ENCODE measurements at regions not wholly inside any gene's neighbourhood (a gene's known extent, or its start where the extent isn't known, plus 50 kb on each side); places are given as distances from the start of the nearest gene placed in this dataset.

GRCh38 chr9:16197578-16198370, 644.9 kb downstream of the CCDC171 start:
- Histone ChIP-seq H3K9ac (ENCODE audit: low read length) (no peak overlapping the region), H3K36me3 (ENCODE audit: control insufficient read depth in 1 of 2, insufficient read depth in 2 of 2, low read length in 2 of 2) (no peaks in the 10 kb centered on the region), H2AFZ (ENCODE audit: low read depth, low read length, poor library complexity, severe bottlenecking) (no peak overlapping the region), H3K9me3 (ENCODE audit: control insufficient read depth in 1 of 2, insufficient read depth in 1 of 2, low read depth in 1 of 2, low read length in 2 of 2) (no peaks in the 10 kb centered on the region), H4K20me1 (ENCODE audit: insufficient read depth) (no peaks in the 10 kb centered on the region), H3K27ac (ENCODE audit: low read depth, low read length) (no peak overlapping the region), H3K4me1 (ENCODE audit: control insufficient read depth in 1 of 2, insufficient read depth in 2 of 2, low read length in 2 of 2) (peaks cover 0 to 3% of the 10 kb centered on the region in 2 experiments; a peak in 1 of 4 replicates), H3K4me2 (ENCODE audit: low read length) (no peak overlapping the region), H3K4me3 (replicated peaks in 1 of 2; ENCODE audit: low read depth in 1 of 2, low read length in 2 of 2) (no peak overlapping the region), H3K27me3 (ENCODE audit: insufficient read depth, low read length) (no peaks in the 10 kb centered on the region), H3K9me2 (ENCODE audit: insufficient read depth) (no peaks in the 10 kb centered on the region), H3K79me2 (ENCODE audit: insufficient read depth, low read length) (no peaks in the 10 kb centered on the region)
- ChIA-PET RAD21 (ENCODE audit: low non-redundant PET in 1 of 2, low total read pairs in 2 of 2, uncharacterized antibody in 2 of 2, unreplicated experiment in 2 of 2) (no interaction called here), CTCF (no interaction called here), POLR2A (no interaction called here)
- no TSS peak for BruUV-seq (replicated peaks)
- intact Hi-C loops (cut with micrococcal nuclease): loop anchor here (10.0 kb wide), 1 partner anchor 727 kb away; no protein-coding TSS in a partner anchor
- ATAC-seq (no peak), DNase-seq (ENCODE audit: low read depth, low spot score) (no peak)
- TF ChIP-seq, protein P1, sequence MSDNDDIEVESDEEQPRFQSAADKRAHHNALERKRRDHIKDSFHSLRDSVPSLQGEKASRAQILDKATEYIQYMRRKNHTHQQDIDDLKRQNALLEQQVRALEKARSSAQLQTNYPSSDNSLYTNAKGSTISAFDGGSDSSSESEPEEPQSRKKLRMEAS (IDR thresholded peaks at IDR 0.05): no peak
- no peak for TF ChIP-seq CEBPB (IDR thresholded peaks at IDR 0.05; ENCODE audit: low read depth)

DNA sequence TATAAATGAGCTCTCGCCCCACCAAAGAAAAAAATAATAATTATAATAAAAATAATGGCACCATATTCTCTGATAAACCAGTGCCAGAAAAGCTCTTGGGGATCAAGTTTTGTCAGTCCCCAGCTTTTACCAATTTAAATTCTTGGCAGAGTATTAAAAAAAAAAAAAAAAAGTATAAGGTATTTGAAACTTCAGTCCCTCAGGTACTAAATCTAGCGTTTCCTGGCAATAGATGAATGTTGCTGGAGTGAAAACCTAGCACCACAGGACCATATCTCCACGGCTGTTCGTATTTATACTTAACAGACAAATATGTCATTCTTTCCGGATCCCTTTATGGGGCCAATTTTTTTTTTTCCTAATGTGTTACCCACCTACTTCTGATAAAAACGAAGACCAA, 646.2 kb downstream of the CCDC171 start:
- intact Hi-C loops (cut with micrococcal nuclease): loop anchor here (10.0 kb wide), 1 partner anchor 726 kb away; no protein-coding TSS in a partner anchor

More for the DNA sequence above, 646.2 kb downstream of the CCDC171 start:
- DNase-seq (ENCODE audit: low read depth, low spot score) (no peak), ATAC-seq (no peak)
- Histone ChIP-seq H3K36me3 (ENCODE audit: control insufficient read depth in 1 of 2, insufficient read depth in 2 of 2, low read length in 2 of 2) (no peaks in the 10 kb centered on the region), H2AFZ (ENCODE audit: low read depth, low read length, poor library complexity, severe bottlenecking) (no peak overlapping the region), H3K27ac (ENCODE audit: low read depth, low read length) (no peak overlapping the region), H3K9ac (ENCODE audit: low read length) (no peak overlapping the region), H3K9me2 (ENCODE audit: insufficient read depth) (no peaks in the 10 kb centered on the region), H3K79me2 (ENCODE audit: insufficient read depth, low read length) (no peaks in the 10 kb centered on the region), H3K27me3 (ENCODE audit: insufficient read depth, low read length) (no peaks in the 10 kb centered on the region), H3K9me3 (ENCODE audit: control insufficient read depth in 1 of 2, insufficient read depth in 1 of 2, low read depth in 1 of 2, low read length in 2 of 2) (no peaks in the 10 kb centered on the region), H3K4me3 (replicated peaks in 1 of 2; ENCODE audit: low read depth in 1 of 2, low read length in 2 of 2) (no peak overlapping the region), H3K4me2 (ENCODE audit: low read length) (no peak overlapping the region), H3K4me1 (ENCODE audit: control insufficient read depth in 1 of 2, insufficient read depth in 2 of 2, low read length in 2 of 2) (peaks cover 0 to 14% of the 10 kb centered on the region in 2 experiments; a peak in 2 of 4 replicates), H4K20me1 (ENCODE audit: insufficient read depth) (no peaks in the 10 kb centered on the region)
- ChIA-PET RAD21 (ENCODE audit: low non-redundant PET in 1 of 2, low total read pairs in 2 of 2, uncharacterized antibody in 2 of 2, unreplicated experiment in 2 of 2) (no interaction called here), POLR2A (no interaction called here), CTCF (no interaction called here)
- no TSS peak for BruUV-seq (replicated peaks)
- TF ChIP-seq, protein P1 (IDR thresholded peaks at IDR 0.05): no peak
- no peak for TF ChIP-seq SP1 (IDR thresholded peaks at IDR 0.05; ENCODE audit: low read depth)
- TF ChIP-seq FOSL1 (IDR thresholded peaks at IDR 0.05; ENCODE audit: low read depth): no peak
